ENCODE measurements at regions not wholly inside any gene's neighbourhood (a gene's known extent, or its start where the extent isn't known, plus 50 kb on each side); places are given as distances from the start of the nearest gene placed in this dataset.

GRCh38 chr12:124622764-124623163 lies 55.4 kb upstream of the NCOR2 start:
- intact Hi-C loops (cut with DNase I; ENCODE audit: low total_unique reads), result no loop called here
- WGBS, 2 donors, result 67 to 75% methylated on average over 4 to 8 of the region's 10 CpGs
- no peak for DNase-seq (ENCODE audit: low spot score in 2 of 2)
- TF ChIP-seq, protein P1, sequence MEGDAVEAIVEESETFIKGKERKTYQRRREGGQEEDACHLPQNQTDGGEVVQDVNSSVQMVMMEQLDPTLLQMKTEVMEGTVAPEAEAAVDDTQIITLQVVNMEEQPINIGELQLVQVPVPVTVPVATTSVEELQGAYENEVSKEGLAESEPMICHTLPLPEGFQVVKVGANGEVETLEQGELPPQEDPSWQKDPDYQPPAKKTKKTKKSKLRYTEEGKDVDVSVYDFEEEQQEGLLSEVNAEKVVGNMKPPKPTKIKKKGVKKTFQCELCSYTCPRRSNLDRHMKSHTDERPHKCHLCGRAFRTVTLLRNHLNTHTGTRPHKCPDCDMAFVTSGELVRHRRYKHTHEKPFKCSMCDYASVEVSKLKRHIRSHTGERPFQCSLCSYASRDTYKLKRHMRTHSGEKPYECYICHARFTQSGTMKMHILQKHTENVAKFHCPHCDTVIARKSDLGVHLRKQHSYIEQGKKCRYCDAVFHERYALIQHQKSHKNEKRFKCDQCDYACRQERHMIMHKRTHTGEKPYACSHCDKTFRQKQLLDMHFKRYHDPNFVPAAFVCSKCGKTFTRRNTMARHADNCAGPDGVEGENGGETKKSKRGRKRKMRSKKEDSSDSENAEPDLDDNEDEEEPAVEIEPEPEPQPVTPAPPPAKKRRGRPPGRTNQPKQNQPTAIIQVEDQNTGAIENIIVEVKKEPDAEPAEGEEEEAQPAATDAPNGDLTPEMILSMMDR (IDR thresholded peaks at IDR 0.05), result no peak
- TF ChIP-seq POLR2A (IDR thresholded peaks at IDR 0.05), result no peak
- no peak overlapping the region for H3K4me3 ChIP-seq (ENCODE audit: low read depth, poor library complexity, severe bottlenecking)

DNA sequence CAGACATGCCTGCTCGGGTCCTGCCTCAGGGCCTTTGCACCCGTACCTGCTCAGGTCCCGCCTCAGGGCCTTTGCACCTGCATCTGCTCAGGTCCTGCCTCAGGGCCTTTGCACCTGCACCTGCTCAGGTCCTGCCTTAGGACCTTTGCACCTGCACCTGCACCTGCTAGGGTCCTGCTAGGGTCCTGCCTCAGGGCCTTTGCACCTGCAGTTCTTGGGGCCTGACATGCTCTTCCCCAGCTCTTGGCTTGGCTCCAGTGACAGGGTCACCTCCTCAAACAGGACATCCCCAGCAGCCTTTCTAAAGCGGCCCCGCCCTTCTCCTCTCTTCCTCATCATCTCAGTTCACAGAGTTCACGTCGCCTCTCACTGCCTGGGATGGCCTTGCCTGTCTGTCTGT lies 54.9 kb upstream of the NCOR2 start:
- no peak for DNase-seq (ENCODE audit: low spot score in 2 of 2)
- TF ChIP-seq, protein P1 (IDR thresholded peaks at IDR 0.05), result no peak
- TF ChIP-seq POLR2A (IDR thresholded peaks at IDR 0.05), result no peak
- WGBS, 2 donors, result 73 to 83% methylated on average over 4 to 7 of the region's 7 CpGs
- H3K4me3 ChIP-seq (ENCODE audit: low read depth, poor library complexity, severe bottlenecking), result no peak overlapping the region
- intact Hi-C loops (cut with DNase I; ENCODE audit: low total_unique reads), result no loop called here

- TF ChIP-seq, protein P1 (IDR thresholded peaks at IDR 0.05), result no peak
- no peak for TF ChIP-seq POLR2A (IDR thresholded peaks at IDR 0.05)
- peak; percentile 57 to 94 for DNase-seq (ENCODE audit: low spot score in 2 of 2)
- WGBS, 2 donors, result 18 to 38% methylated on average over 11 of the region's 11 CpGs
- intact Hi-C loops (cut with DNase I; ENCODE audit: low total_unique reads), result no loop called here
- H3K4me3 ChIP-seq (ENCODE audit: low read depth, poor library complexity, severe bottlenecking), result no peak overlapping the region
Observed at GRCh38 chr12:124621296-124621660, 53.9 kb upstream of the NCOR2 start.

- no peak overlapping the region for H3K4me3 ChIP-seq (ENCODE audit: low read depth, poor library complexity, severe bottlenecking)
- WGBS, 2 donors, result 42 to 52% methylated on average over 12 of the region's 12 CpGs
- intact Hi-C loops (cut with DNase I; ENCODE audit: low total_unique reads), result no loop called here
- DNase-seq (ENCODE audit: low spot score in 2 of 2), result no peak
- no peak for TF ChIP-seq POLR2A (IDR thresholded peaks at IDR 0.05)
- TF ChIP-seq, protein P1 (IDR thresholded peaks at IDR 0.05), result no peak
Observed at GRCh38 chr12:124620606-124621295, 53.3 kb upstream of the NCOR2 start.

DNA sequence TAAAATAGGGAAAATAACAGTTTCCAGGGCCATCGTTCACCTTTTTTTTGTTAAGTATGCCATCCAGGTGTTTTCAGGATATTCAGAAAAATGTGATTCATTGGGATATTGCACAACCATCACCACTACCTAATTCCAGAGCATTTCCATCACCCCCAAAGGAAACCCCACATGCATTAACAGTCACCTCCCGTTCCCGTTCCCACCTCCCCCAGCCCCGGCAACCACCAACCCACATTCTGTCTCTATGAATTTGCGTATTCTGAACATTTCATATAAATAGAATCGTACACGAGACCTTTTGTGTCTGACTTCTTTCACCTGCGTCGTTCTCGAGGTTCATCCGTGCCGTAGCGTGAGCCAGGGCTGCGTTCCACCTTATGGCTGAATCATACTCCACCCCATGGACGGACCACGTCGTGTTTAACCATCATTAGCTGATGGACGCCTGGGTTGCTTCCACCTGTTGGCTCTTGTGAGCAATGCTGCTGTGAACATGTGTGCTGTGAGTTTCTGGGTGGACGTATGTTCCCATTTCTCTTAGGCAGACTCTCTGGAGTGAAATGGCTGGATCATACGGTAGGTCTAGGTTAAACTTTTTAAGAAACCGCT lies 51.0 kb upstream of the NCOR2 start:
- no peak overlapping the region for H3K4me3 ChIP-seq (ENCODE audit: low read depth, poor library complexity, severe bottlenecking)
- TF ChIP-seq POLR2A (IDR thresholded peaks at IDR 0.05), result no peak
- TF ChIP-seq, protein P1 (IDR thresholded peaks at IDR 0.05), result no peak
- DNase-seq (ENCODE audit: low spot score in 2 of 2), result no peak
- 91 to 92% methylated on average over 21 of the region's 21 CpGs for WGBS, 2 donors
- intact Hi-C loops (cut with DNase I; ENCODE audit: low total_unique reads), result no loop called here

Data from lower leg skin (tissue), 4 donors.